A673 (cell line): ENCODE measurements at regions not wholly inside any gene's neighbourhood (a gene's known extent, or its start where the extent isn't known, plus 50 kb on each side); places are given as distances from the start of the nearest gene placed in this dataset.
"Not testable (repeated sequence)": the region's sequence is repeated elsewhere in the genome, so short reads cannot be mapped to it uniquely, and the experiment has no call there.

ENCODE experiments used
- BruUV-seq: library from RNA; stranded (reverse); fragments of 400-500 nt; replicated peaks from 2 replicates; lab custom pipeline; 2021; lab: Mats Ljungman, UMichigan
- CTCF ChIA-PET: fragments of 300-600 bp; sonication (Branson Sonifier 250); formaldehyde crosslinking; loops from one replicate; lab custom pipeline; 2022; ENCODE audit warnings: antibody characterized with exemption; lab: Charles Lee
- POLR2A ChIA-PET: fragments of 300-600 bp; sonication (Branson Sonifier 250); formaldehyde crosslinking; loops from one replicate; lab custom pipeline; 2022; ENCODE audit warnings: antibody characterized with exemption; ENCODE audit not compliant: low non-redundant PET; lab: Charles Lee
- DNase-seq: peaks from one replicate; pipeline ENCODE4 v3.0.0-alpha.2; 2015; ENCODE audit warnings: low spot score
- H3K27ac ChIP-seq: fragments of 200-600 bp; sonication (generic); 2 replicates; pipeline ENCODE4 v1.5.1; 2016; ENCODE audit warnings: mixed run types, low read depth, mild to moderate bottlenecking, mixed read lengths, antibody characterized with exemption, low read length; ENCODE audit not compliant: poor library complexity, severe bottlenecking
- H3K27me3 ChIP-seq: fragments of 200-600 bp; sonication (generic); replicated peaks from 2 replicates; pipeline ENCODE4 v1.6.1; 2017; ENCODE audit warnings: mixed run types, low read depth, mild to moderate bottlenecking, mixed read lengths, antibody characterized with exemption, low read length; ENCODE audit not compliant: insufficient read depth, poor library complexity
- H3K36me3 ChIP-seq: fragments of 200-600 bp; sonication (generic); 2 replicates; pipeline ENCODE4 v1.6.1; 2016; ENCODE audit warnings: mixed run types, mild to moderate bottlenecking, mixed read lengths, antibody characterized with exemption, low read length; ENCODE audit not compliant: insufficient read depth, poor library complexity, severe bottlenecking
- H3K4me1 ChIP-seq: fragments of 200-600 bp; sonication (generic); 2 replicates; pipeline ENCODE4 v1.6.1; 2017; ENCODE audit warnings: mixed run types, mild to moderate bottlenecking, mixed read lengths, antibody characterized with exemption, low read length; ENCODE audit not compliant: insufficient read depth, poor library complexity, severe bottlenecking
- H3K4me3 ChIP-seq: fragments of 200-600 bp; sonication (generic); 2 replicates; pipeline ENCODE4 v1.5.1; 2016; ENCODE audit warnings: low read depth, mixed run types, mild to moderate bottlenecking, mixed read lengths, low read length; ENCODE audit not compliant: poor library complexity, severe bottlenecking
- H3K9me3 ChIP-seq: fragments of 200-600 bp; sonication (generic); 2 replicates; pipeline ENCODE4 v1.6.1; 2016; ENCODE audit warnings: mixed run types, low read depth, mild to moderate bottlenecking, mixed read lengths, antibody characterized with exemption, low read length; ENCODE audit not compliant: poor library complexity, severe bottlenecking
- EZH2 ChIP-seq: fragments of 200-600 bp; sonication (generic); IDR thresholded peaks from 2 replicates; pipeline ENCODE4 v1.6.1; 2017; ENCODE audit warnings: borderline replicate concordance, low read depth, mild to moderate bottlenecking, mixed read lengths, antibody characterized with exemption, low read length; ENCODE audit not compliant: poor library complexity, severe bottlenecking
- intact Hi-C: fragments of 100-400 bp; cut with micrococcal nuclease; formaldehyde crosslinking; loops from one replicate; pipeline ENCODE4 v1.10.0; 2022; ENCODE audit not compliant: unreplicated experiment
- TF ChIP-seq, protein P1 (sequence below): fragments of 300-800, 200-600 bp; sonication (generic); conservative IDR thresholded peaks from 2 replicates; pipeline ENCODE4 v1.5.1; 2017; ENCODE audit warnings: low read depth, mild to moderate bottlenecking, antibody characterized with exemption, low read length, moderate library complexity, mixed read lengths

DNA sequence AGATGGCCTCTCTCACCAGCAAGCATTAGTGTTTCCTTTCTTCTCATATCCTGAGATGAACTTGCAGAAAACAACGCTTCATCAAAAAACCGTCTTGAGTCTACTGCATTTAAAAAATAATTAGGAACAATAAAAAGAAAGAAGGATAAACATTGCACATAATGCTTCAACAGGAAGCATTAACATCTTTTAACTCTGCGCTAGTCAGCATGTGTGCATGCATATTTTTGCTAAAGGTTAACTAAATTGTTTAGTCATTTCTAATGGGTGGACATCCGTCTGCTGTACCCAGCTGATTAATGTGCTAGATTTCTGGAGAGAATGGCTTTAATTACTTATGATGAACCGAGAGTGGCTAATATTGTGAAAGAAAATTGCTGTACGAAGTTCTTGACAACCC, 349.3 kb downstream of the SOX4 start:
- H3K4me3 ChIP-seq = no peak overlapping the region
- no peaks in the 10 kb centered on the region for H3K36me3 ChIP-seq
- H3K27ac ChIP-seq = peak overlapping the region; percentile 9
- POLR2A ChIA-PET = no interaction called here
- BruUV-seq = no TSS peak
- intact Hi-C loops = no loop called here
- H3K9me3 ChIP-seq = no peaks in the 10 kb centered on the region
- TF ChIP-seq, protein P1, sequence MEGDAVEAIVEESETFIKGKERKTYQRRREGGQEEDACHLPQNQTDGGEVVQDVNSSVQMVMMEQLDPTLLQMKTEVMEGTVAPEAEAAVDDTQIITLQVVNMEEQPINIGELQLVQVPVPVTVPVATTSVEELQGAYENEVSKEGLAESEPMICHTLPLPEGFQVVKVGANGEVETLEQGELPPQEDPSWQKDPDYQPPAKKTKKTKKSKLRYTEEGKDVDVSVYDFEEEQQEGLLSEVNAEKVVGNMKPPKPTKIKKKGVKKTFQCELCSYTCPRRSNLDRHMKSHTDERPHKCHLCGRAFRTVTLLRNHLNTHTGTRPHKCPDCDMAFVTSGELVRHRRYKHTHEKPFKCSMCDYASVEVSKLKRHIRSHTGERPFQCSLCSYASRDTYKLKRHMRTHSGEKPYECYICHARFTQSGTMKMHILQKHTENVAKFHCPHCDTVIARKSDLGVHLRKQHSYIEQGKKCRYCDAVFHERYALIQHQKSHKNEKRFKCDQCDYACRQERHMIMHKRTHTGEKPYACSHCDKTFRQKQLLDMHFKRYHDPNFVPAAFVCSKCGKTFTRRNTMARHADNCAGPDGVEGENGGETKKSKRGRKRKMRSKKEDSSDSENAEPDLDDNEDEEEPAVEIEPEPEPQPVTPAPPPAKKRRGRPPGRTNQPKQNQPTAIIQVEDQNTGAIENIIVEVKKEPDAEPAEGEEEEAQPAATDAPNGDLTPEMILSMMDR = no peak
- no peak for TF ChIP-seq EZH2
- no peaks in the 10 kb centered on the region for H3K27me3 ChIP-seq
- peaks cover 34% of the 10 kb centered on the region for H3K4me1 ChIP-seq
- CTCF ChIA-PET = no interaction called here
- DNase-seq = peak; percentile 83

DNA sequence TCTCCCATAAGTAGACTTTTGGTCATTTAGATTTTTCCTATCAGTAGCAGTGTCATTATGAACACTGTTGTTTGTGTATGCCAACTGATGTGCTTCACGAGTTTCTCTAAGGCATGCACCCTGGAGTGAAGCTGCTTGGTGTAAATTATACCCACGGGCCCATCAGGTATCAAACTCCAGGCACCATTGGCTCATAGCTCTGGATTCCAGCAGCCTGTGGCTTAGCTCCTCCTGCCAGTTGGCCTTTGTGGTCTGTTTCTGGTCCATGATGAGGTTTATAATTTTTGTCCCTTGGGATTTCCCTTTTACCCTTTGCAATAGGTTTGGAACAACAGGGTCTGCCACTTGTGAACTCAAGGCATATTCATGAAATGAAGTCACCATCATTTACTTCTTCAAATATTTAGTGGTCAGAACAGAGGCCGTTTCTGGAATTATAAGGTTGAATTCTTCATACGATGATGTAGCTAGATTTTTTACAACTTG, 350.5 kb downstream of the PRL start:
- no peaks in the 10 kb centered on the region for H3K27me3 ChIP-seq
- CTCF ChIA-PET = no interaction called here
- H3K36me3 ChIP-seq = no peaks in the 10 kb centered on the region
- peaks cover 60% of the 10 kb centered on the region for H3K4me1 ChIP-seq
- H3K27ac ChIP-seq = no peak overlapping the region
- TF ChIP-seq, protein P1 = no peak
- no peak for TF ChIP-seq EZH2
- POLR2A ChIA-PET = interaction anchor here (0.6 to 0.7 kb wide), 2 partner anchors 658 to 1322 kb away, joined by 3 read pairs; no protein-coding TSS in a partner anchor
- peak; percentile 51 for DNase-seq
- no peak overlapping the region for H3K4me3 ChIP-seq
- BruUV-seq = no TSS peak
- no peaks in the 10 kb centered on the region for H3K9me3 ChIP-seq
- intact Hi-C loops = no loop called here

DNA sequence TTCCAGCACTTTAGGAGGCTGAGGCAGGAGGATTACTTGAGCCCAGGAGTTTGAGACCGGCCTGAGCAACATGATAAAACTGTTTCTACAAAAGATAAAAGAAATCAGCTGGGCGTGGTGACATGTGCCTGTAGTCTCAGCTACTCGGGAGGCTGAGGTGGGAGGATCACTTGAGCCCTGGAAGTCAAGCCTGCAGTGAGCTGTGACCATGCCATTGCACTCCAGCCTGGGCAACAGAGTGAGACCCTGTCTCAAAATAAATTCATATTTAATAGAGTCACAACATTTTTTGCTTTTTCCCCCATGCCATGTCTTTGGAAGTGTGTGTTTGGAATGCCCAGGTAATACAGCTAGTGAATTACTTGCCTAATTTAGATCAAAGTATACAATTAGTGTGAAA, 349.6 kb downstream of the PRL start:
- BruUV-seq, intact Hi-C loops, CTCF ChIA-PET: not testable (repeated sequence)

More for the DNA sequence above, 349.6 kb downstream of the PRL start:
- not testable (repeated sequence) for H3K36me3 ChIP-seq, DNase-seq, H3K27me3 ChIP-seq, H3K9me3 ChIP-seq, H3K4me3 ChIP-seq
- POLR2A ChIA-PET = interaction anchor here (0.6 kb wide), 1 partner anchor 16 kb away, joined by 6 read pairs; no protein-coding TSS in a partner anchor
- peaks cover 57% of the 10 kb centered on the region for H3K4me1 ChIP-seq
- peak overlapping the region; percentile 63 for H3K27ac ChIP-seq
